ENCODE measurements at regions not wholly inside any gene's neighbourhood (a gene's known extent, or its start where the extent isn't known, plus 50 kb on each side); places are given as distances from the start of the nearest gene placed in this dataset.

DNA sequence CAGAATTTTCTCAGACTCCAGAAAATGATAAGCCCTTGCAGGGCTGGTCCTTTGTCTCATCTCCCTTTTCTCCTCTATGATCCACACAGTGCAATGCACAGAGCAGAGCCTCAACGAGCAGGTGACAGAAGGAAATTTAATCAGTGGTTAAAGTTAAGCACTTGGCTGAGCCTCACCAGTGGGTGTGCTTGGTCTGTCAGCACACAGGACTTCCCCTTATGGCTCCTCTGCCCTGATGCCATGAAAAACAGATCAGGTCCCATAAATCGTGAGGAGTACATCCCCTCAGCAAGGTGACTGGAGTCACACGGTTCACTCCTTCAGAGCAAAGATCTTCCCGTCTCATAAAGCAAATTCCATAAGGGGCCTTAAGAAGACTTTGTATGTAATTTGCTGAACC is 818.2 kb downstream of the UQCRFS1 start:
- TF ChIP-seq, protein P1, sequence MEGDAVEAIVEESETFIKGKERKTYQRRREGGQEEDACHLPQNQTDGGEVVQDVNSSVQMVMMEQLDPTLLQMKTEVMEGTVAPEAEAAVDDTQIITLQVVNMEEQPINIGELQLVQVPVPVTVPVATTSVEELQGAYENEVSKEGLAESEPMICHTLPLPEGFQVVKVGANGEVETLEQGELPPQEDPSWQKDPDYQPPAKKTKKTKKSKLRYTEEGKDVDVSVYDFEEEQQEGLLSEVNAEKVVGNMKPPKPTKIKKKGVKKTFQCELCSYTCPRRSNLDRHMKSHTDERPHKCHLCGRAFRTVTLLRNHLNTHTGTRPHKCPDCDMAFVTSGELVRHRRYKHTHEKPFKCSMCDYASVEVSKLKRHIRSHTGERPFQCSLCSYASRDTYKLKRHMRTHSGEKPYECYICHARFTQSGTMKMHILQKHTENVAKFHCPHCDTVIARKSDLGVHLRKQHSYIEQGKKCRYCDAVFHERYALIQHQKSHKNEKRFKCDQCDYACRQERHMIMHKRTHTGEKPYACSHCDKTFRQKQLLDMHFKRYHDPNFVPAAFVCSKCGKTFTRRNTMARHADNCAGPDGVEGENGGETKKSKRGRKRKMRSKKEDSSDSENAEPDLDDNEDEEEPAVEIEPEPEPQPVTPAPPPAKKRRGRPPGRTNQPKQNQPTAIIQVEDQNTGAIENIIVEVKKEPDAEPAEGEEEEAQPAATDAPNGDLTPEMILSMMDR (IDR thresholded peaks at IDR 0.05): no peak
- TF ChIP-seq POLR2A (IDR thresholded peaks at IDR 0.05): no peak

Measured in heart left ventricle (tissue), 13 donors.